Right lobe of liver (tissue), 6 donors: ENCODE measurements at regions not wholly inside any gene's neighbourhood (a gene's known extent, or its start where the extent isn't known, plus 50 kb on each side); places are given as distances from the start of the nearest gene placed in this dataset.

Experiments
- ATAC-seq, 4 donors: fragments of 200-7000 bp; cut with Tn5 transposase; one replicate each; pipeline ENCODE4 v1.9.1; 2020; ENCODE audit warnings: mild to moderate bottlenecking in 4 of 4, moderate library complexity in 4 of 4
- DNase-seq, 3 donors: peaks; one replicate each; pipeline ENCODE4 v3.0.0-alpha.2; 2020
- H3K27ac ChIP-seq, 3 donors: fragments of 200-600 bp; one replicate each; pipeline ENCODE4 v1.8.0; 2022
- H3K27me3 ChIP-seq, 2 donors: fragments of 200-600 bp; one replicate each; pipeline ENCODE4 v1.8.0; 2022
- H3K36me3 ChIP-seq, 4 donors: fragments of 200-600 bp; sonication (generic) in 1 of 4; one replicate each; pipeline versions ENCODE4 v1.5.1 to v1.8.0; 2017 to 2022; ENCODE audit warnings: control low read depth in 1 of 4
- H3K4me1 ChIP-seq, 4 donors: fragments of 200-600 bp; sonication (generic) in 1 of 4; one replicate each; pipeline versions ENCODE4 v1.5.1 to v1.8.0; 2017 to 2022; ENCODE audit warnings: control low read depth in 1 of 4
- H3K4me3 ChIP-seq, 3 donors: fragments of 200-600 bp; one replicate each; pipeline ENCODE4 v1.8.0; 2022
- H3K9me3 ChIP-seq, 4 donors: fragments of 200-600 bp; sonication (generic) in 1 of 4; one replicate each; pipeline versions ENCODE4 v1.5.1 to v1.8.0; 2017 to 2022; ENCODE audit warnings: control low read depth in 1 of 4
- CTCF ChIP-seq, 4 donors: fragments of 200-600 bp in 3 of 4; fragments of 450-650 bp in 1 of 4; IDR thresholded peaks; one replicate each; pipeline versions ENCODE4 v1.5.1 to v1.8.0; 2016 to 2022; ENCODE audit warnings: antibody characterized with exemption in 4 of 4, mild to moderate bottlenecking in 2 of 4
- POLR2A ChIP-seq: fragments of 450-650 bp; IDR thresholded peaks from one replicate; pipeline ENCODE4 v1.6.1; 2017; ENCODE audit warnings: antibody characterized with exemption, mild to moderate bottlenecking
- WGBS: methylation state at CpG from one replicate; pipeline ENCODE4 v1.1.6; 2018; ENCODE audit warnings: low coverage, low lambda C conversion rate; ENCODE audit not compliant: insufficient coverage; ENCODE audit errors: missing lambda C conversion rate; 5-methylcytosine and 5-hydroxymethylcytosine counted together
- intact Hi-C, 2 donors: fragments of 100-400 bp; cut with DNase I; formaldehyde crosslinking; loops; one replicate each; pipeline versions ENCODE4 v1.11.2 to v1.14.1; 2022
- donor health status: DM: no; HTN: yes; CAD: no.
- donor health status: DM: no; HTN: no; CAD: no.
- donor health status: DM: no; HTN: no; CAD: no.
- donor health status: DM: no; HTN: yes; CAD: no.
- donor health status: DM: no; HTN: yes; CAD: no.

- H3K4me3 ChIP-seq, result no peak overlapping the region
- H3K27me3 ChIP-seq, result no peaks in the 10 kb centered on the region
- H3K9me3 ChIP-seq, result no peaks in the 10 kb centered on the region
- intact Hi-C loops, result no loop called here
- DNase-seq (peak in 2 of 3 donors; percentile 16 to 22), ATAC-seq (no peak)
- no peaks in the 10 kb centered on the region for H3K4me1 ChIP-seq
- WGBS, result 65% methylated on average over 5 of the region's 7 CpGs
- no peak overlapping the region for H3K27ac ChIP-seq
- TF ChIP-seq CTCF (IDR thresholded peaks at IDR 0.05) (no peak), POLR2A (no peak)
- no peaks in the 10 kb centered on the region for H3K36me3 ChIP-seq
Measured at GRCh38 chr2:239589270-239589825, 188.5 kb upstream of the HDAC4 start.

GRCh38 chr2:239588451-239589269, 187.8 kb upstream of the HDAC4 start:
- Histone ChIP-seq H3K4me3 (no peak overlapping the region), H3K27ac (no peak overlapping the region), H3K36me3 (no peaks in the 10 kb centered on the region), H3K4me1 (no peaks in the 10 kb centered on the region), H3K9me3 (no peaks in the 10 kb centered on the region), H3K27me3 (no peaks in the 10 kb centered on the region)
- WGBS, result 40% methylated on average over 1 of the region's 13 CpGs
- DNase-seq, result peak in 2 of 3 donors; percentile 10 to 31
- ATAC-seq, result no peak
- intact Hi-C loops, result no loop called here
- TF ChIP-seq POLR2A (no peak), CTCF (IDR thresholded peaks at IDR 0.05) (no peak)

- no peaks in the 10 kb centered on the region for H3K36me3 ChIP-seq
- H3K4me1 ChIP-seq, result no peaks in the 10 kb centered on the region
- intact Hi-C loops, result no loop called here
- ATAC-seq (peak in 1 of 4 donors; percentile 14), DNase-seq (peak in 1 of 3 donors; percentile 12)
- no peak overlapping the region for H3K27ac ChIP-seq
- H3K9me3 ChIP-seq, result no peaks in the 10 kb centered on the region
- no peaks in the 10 kb centered on the region for H3K27me3 ChIP-seq
- TF ChIP-seq CTCF (IDR thresholded peaks at IDR 0.05) (no peak), POLR2A (no peak)
- 34% methylated on average over 7 of the region's 14 CpGs for WGBS
- no peak overlapping the region for H3K4me3 ChIP-seq
Measured at GRCh38 chr2:239587841-239588240, 187.0 kb upstream of the HDAC4 start.

GRCh38 chr2:239587311-239587731, 186.5 kb upstream of the HDAC4 start:
- no peaks in the 10 kb centered on the region for H3K27me3 ChIP-seq
- ATAC-seq (no peak), DNase-seq (peak in 1 of 3 donors; percentile 33)
- no peaks in the 10 kb centered on the region for H3K4me1 ChIP-seq
- H3K27ac ChIP-seq, result no peak overlapping the region
- TF ChIP-seq CTCF (IDR thresholded peaks at IDR 0.05) (no peak), POLR2A (no peak)
- H3K36me3 ChIP-seq, result no peaks in the 10 kb centered on the region
- no peak overlapping the region for H3K4me3 ChIP-seq
- H3K9me3 ChIP-seq, result no peaks in the 10 kb centered on the region
- intact Hi-C loops, result no loop called here
- 74% methylated on average over 6 of the region's 16 CpGs for WGBS
